WTC11 (cell line): ENCODE measurements at regions not wholly inside any gene's neighbourhood (a gene's known extent, or its start where the extent isn't known, plus 50 kb on each side); places are given as distances from the start of the nearest gene placed in this dataset.

Experiments
- ATAC-seq: fragments of 200-7000 bp; cut with Tn5 transposase; 2 replicates; pipeline ENCODE4 v1.10.0; 2021; ENCODE audit warnings: mild to moderate bottlenecking, moderate library complexity
- CTCF ChIA-PET: fragments of 300-600 bp; sonication (Branson Sonifier 250); formaldehyde crosslinking; loops from one replicate; lab custom pipeline; 2021; ENCODE audit warnings: antibody characterized with exemption; lab: Charles Lee
- POLR2A ChIA-PET: fragments of 350-600 bp; sonication (Branson Sonifier 250); formaldehyde crosslinking; loops from one replicate; lab custom pipeline; 2021; ENCODE audit warnings: antibody characterized with exemption; lab: Charles Lee
- DNase-seq: peaks from one replicate; pipeline ENCODE4 v3.0.0; 2021; ENCODE audit warnings: low spot score
- H3K27ac Mint-ChIP-seq: 2 replicates; pipeline ENCODE4 v1.8.0; 2021; ENCODE audit warnings: mixed read lengths
- H3K27me3 Mint-ChIP-seq: 2 replicates; pipeline ENCODE4 v1.8.0; 2021; ENCODE audit warnings: low read depth, mild to moderate bottlenecking, moderate library complexity, mixed read lengths
- H3K36me3 Mint-ChIP-seq: 2 replicates; pipeline ENCODE4 v1.8.0; 2021; ENCODE audit warnings: mixed read lengths
- H3K4me1 Mint-ChIP-seq: 2 replicates; pipeline ENCODE4 v1.8.0; 2022; ENCODE audit warnings: mixed read lengths
- H3K4me3 Mint-ChIP-seq: 2 replicates; pipeline ENCODE4 v1.8.0; 2021; ENCODE audit warnings: mild to moderate bottlenecking, moderate library complexity, mixed read lengths
- H3K9me3 Mint-ChIP-seq: 2 replicates; pipeline ENCODE4 v1.8.0; 2021; ENCODE audit warnings: mixed read lengths
- AR ChIP-seq: fragments of 250-450 bp; sonication (Bioruptor Pico); IDR thresholded peaks from 2 replicates; pipeline ENCODE4 v1.9.0; 2021; ENCODE audit warnings: mild to moderate bottlenecking
- ATF3 ChIP-seq: sonication (generic); formaldehyde crosslinking; conservative IDR thresholded peaks from 2 replicates; pipeline ENCODE4 v1.8.1; 2022; ENCODE audit warnings: mild to moderate bottlenecking, missing genetic modification reagents
- CREM ChIP-seq: sonication (generic); formaldehyde crosslinking; IDR thresholded peaks from 2 replicates; pipeline ENCODE4 v1.8.1; 2022; ENCODE audit warnings: mild to moderate bottlenecking, missing genetic modification reagents, moderate library complexity
- ESRRA ChIP-seq: sonication (generic); formaldehyde crosslinking; IDR thresholded peaks from 2 replicates; pipeline ENCODE4 v1.8.1; 2022; ENCODE audit warnings: mild to moderate bottlenecking, missing genetic modification reagents, borderline replicate concordance
- FOXJ3 ChIP-seq: sonication (generic); formaldehyde crosslinking; IDR thresholded peaks from 2 replicates; pipeline ENCODE4 v1.9.0; 2021; ENCODE audit warnings: missing genetic modification reagents, mild to moderate bottlenecking, borderline replicate concordance
- GABPB1 ChIP-seq: sonication (generic); formaldehyde crosslinking; IDR thresholded peaks from 2 replicates; pipeline ENCODE4 v1.8.1; 2023; ENCODE audit warnings: mild to moderate bottlenecking, missing genetic modification reagents
- GRHL2 ChIP-seq: fragments of 250-450 bp; sonication (Bioruptor Pico); IDR thresholded peaks from 2 replicates; pipeline ENCODE4 v1.8.0; 2022; ENCODE audit warnings: mild to moderate bottlenecking, moderate library complexity; ENCODE audit not compliant: insufficient replicate concordance, severe bottlenecking
- MYBL2 ChIP-seq: sonication (generic); formaldehyde crosslinking; IDR thresholded peaks from 2 replicates; pipeline ENCODE4 v1.8.1; 2023; ENCODE audit warnings: mild to moderate bottlenecking, moderate library complexity, missing genetic modification reagents
- NFATC4 ChIP-seq: fragments of 250-450 bp; sonication (Bioruptor Pico); IDR thresholded peaks from 2 replicates; pipeline ENCODE4 v1.9.0; 2021; ENCODE audit warnings: mild to moderate bottlenecking
- NFE2L1 ChIP-seq: sonication (generic); formaldehyde crosslinking; IDR thresholded peaks from 2 replicates; pipeline ENCODE4 v1.8.1; 2023; ENCODE audit warnings: missing genetic modification reagents
- NR1H2 ChIP-seq: sonication (generic); formaldehyde crosslinking; IDR thresholded peaks from 2 replicates; pipeline ENCODE4 v1.9.0; 2021; ENCODE audit warnings: mild to moderate bottlenecking, moderate library complexity, missing genetic modification reagents
- ZNF219 ChIP-seq: sonication (generic); formaldehyde crosslinking; IDR thresholded peaks from 2 replicates; pipeline ENCODE4 v1.8.0; 2023; ENCODE audit warnings: missing genetic modification reagents, mild to moderate bottlenecking, borderline replicate concordance
- ZNF423 ChIP-seq: fragments of 250-450 bp; sonication (Bioruptor Pico); IDR thresholded peaks from 2 replicates; pipeline ENCODE4 v2.1.2; 2022; ENCODE audit warnings: mild to moderate bottlenecking, moderate library complexity
- TF ChIP-seq, protein P1 (sequence below): sonication (generic); formaldehyde crosslinking; IDR thresholded peaks from 2 replicates; pipeline ENCODE4 v1.8.0; 2023; ENCODE audit warnings: missing genetic modification reagents, mild to moderate bottlenecking, borderline replicate concordance
- TF ChIP-seq, protein P2 (sequence below): fragments of 250-450 bp; sonication (Bioruptor Pico); IDR thresholded peaks from 2 replicates; pipeline ENCODE4 v1.9.0; 2021; ENCODE audit warnings: mild to moderate bottlenecking
- TF ChIP-seq, protein P3 (sequence below): sonication (generic); formaldehyde crosslinking; IDR thresholded peaks from 2 replicates; pipeline ENCODE4 v1.8.1; 2022; ENCODE audit warnings: low read depth, missing genetic modification reagents, borderline replicate concordance
- TF ChIP-seq, protein P4 (sequence below): sonication (generic); formaldehyde crosslinking; IDR thresholded peaks from 2 replicates; pipeline ENCODE4 v1.8.1; 2023; ENCODE audit warnings: mild to moderate bottlenecking, missing genetic modification reagents, moderate library complexity

- DNase-seq = no peak
- H3K4me1 Mint-ChIP-seq = no peaks in the 10 kb centered on the region
These were observed 82.1 kb upstream of the NMUR2 start for GRCh38 chr5:152487130-152487529.

GRCh38 chr5:152488869-152489268 lies 83.8 kb upstream of the NMUR2 start:
- no peaks in the 10 kb centered on the region for H3K4me1 Mint-ChIP-seq
- DNase-seq (no peak), ATAC-seq (no peak)
- peaks cover 6% of the 10 kb centered on the region for H3K9me3 Mint-ChIP-seq
- ChIA-PET CTCF (interaction anchor here (1.3 kb wide), 1 partner anchor 16 kb away, joined by 6 read pairs; no protein-coding TSS in a partner anchor), POLR2A (no interaction called here)
- no peaks in the 10 kb centered on the region for H3K27me3 Mint-ChIP-seq
- no peak overlapping the region for H3K27ac Mint-ChIP-seq
- H3K36me3 Mint-ChIP-seq = no peaks in the 10 kb centered on the region
- H3K4me3 Mint-ChIP-seq = no peak overlapping the region
- TF ChIP-seq CREM (CRISPR knock-in tag) (no peak), ZNF423 (no peak), GRHL2 (no peak), GABPB1 (no peak)
- TF ChIP-seq, protein P1, sequence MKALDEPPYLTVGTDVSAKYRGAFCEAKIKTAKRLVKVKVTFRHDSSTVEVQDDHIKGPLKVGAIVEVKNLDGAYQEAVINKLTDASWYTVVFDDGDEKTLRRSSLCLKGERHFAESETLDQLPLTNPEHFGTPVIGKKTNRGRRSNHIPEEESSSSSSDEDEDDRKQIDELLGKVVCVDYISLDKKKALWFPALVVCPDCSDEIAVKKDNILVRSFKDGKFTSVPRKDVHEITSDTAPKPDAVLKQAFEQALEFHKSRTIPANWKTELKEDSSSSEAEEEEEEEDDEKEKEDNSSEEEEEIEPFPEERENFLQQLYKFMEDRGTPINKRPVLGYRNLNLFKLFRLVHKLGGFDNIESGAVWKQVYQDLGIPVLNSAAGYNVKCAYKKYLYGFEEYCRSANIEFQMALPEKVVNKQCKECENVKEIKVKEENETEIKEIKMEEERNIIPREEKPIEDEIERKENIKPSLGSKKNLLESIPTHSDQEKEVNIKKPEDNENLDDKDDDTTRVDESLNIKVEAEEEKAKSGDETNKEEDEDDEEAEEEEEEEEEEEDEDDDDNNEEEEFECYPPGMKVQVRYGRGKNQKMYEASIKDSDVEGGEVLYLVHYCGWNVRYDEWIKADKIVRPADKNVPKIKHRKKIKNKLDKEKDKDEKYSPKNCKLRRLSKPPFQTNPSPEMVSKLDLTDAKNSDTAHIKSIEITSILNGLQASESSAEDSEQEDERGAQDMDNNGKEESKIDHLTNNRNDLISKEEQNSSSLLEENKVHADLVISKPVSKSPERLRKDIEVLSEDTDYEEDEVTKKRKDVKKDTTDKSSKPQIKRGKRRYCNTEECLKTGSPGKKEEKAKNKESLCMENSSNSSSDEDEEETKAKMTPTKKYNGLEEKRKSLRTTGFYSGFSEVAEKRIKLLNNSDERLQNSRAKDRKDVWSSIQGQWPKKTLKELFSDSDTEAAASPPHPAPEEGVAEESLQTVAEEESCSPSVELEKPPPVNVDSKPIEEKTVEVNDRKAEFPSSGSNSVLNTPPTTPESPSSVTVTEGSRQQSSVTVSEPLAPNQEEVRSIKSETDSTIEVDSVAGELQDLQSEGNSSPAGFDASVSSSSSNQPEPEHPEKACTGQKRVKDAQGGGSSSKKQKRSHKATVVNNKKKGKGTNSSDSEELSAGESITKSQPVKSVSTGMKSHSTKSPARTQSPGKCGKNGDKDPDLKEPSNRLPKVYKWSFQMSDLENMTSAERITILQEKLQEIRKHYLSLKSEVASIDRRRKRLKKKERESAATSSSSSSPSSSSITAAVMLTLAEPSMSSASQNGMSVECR = no peak
- TF ChIP-seq, protein P2, sequence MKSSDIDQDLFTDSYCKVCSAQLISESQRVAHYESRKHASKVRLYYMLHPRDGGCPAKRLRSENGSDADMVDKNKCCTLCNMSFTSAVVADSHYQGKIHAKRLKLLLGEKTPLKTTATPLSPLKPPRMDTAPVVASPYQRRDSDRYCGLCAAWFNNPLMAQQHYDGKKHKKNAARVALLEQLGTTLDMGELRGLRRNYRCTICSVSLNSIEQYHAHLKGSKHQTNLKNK (CRISPR knock-in tag) = no peak

More at GRCh38 chr5:152487130-152487529, 82.1 kb upstream of the NMUR2 start:
- Mint-ChIP-seq H3K27ac (no peak overlapping the region), H3K4me3 (no peak overlapping the region), H3K27me3 (no peaks in the 10 kb centered on the region), H3K9me3 (peaks cover 11% of the 10 kb centered on the region), H3K36me3 (no peaks in the 10 kb centered on the region)
- CTCF ChIA-PET = no interaction called here
- ATAC-seq = no peak
- POLR2A ChIA-PET = no interaction called here
- TF ChIP-seq ESRRA (CRISPR knock-in tag) = no peak
- no peak for TF ChIP-seq ZNF219 (CRISPR knock-in tag)
- TF ChIP-seq AR (CRISPR knock-in tag) = no peak
- TF ChIP-seq FOXJ3 (CRISPR knock-in tag) = no peak
- no peak for TF ChIP-seq NFE2L1 (CRISPR knock-in tag)
- TF ChIP-seq, protein P3, sequence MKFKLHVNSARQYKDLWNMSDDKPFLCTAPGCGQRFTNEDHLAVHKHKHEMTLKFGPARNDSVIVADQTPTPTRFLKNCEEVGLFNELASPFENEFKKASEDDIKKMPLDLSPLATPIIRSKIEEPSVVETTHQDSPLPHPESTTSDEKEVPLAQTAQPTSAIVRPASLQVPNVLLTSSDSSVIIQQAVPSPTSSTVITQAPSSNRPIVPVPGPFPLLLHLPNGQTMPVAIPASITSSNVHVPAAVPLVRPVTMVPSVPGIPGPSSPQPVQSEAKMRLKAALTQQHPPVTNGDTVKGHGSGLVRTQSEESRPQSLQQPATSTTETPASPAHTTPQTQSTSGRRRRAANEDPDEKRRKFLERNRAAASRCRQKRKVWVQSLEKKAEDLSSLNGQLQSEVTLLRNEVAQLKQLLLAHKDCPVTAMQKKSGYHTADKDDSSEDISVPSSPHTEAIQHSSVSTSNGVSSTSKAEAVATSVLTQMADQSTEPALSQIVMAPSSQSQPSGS (CRISPR knock-in tag) = no peak
- TF ChIP-seq, protein P4, sequence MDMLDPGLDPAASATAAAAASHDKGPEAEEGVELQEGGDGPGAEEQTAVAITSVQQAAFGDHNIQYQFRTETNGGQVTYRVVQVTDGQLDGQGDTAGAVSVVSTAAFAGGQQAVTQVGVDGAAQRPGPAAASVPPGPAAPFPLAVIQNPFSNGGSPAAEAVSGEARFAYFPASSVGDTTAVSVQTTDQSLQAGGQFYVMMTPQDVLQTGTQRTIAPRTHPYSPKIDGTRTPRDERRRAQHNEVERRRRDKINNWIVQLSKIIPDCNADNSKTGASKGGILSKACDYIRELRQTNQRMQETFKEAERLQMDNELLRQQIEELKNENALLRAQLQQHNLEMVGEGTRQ (CRISPR knock-in tag) = no peak
- TF ChIP-seq NR1H2 (CRISPR knock-in tag) = no peak
- no peak for TF ChIP-seq ATF3 (CRISPR knock-in tag)
- no peak for TF ChIP-seq MYBL2 (CRISPR knock-in tag)
- TF ChIP-seq NFATC4 (CRISPR knock-in tag) = no peak
